ENCODE measurements at regions not wholly inside any gene's neighbourhood (a gene's known extent, or its start where the extent isn't known, plus 50 kb on each side); places are given as distances from the start of the nearest gene placed in this dataset.

GRCh38 chrX:22686138-22686541 is 313.6 kb upstream of the DDX53 start:
- no peaks in the 10 kb centered on the region for H4K20me1 ChIP-seq (ENCODE audit: insufficient read depth)
- no peak overlapping the region for H3K27ac ChIP-seq (ENCODE audit: low read length)
- TF ChIP-seq CTCF (IDR thresholded peaks at IDR 0.05; ENCODE audit: poor library complexity, severe bottlenecking) (no peak), POLR2AphosphoS5 (IDR thresholded peaks at IDR 0.05) (no peak), EZH2 (IDR thresholded peaks at IDR 0.05; ENCODE audit: borderline replicate concordance, insufficient read depth, low read length, poor library complexity, severe bottlenecking) (no peak), EP300 (conservative IDR thresholded peaks at IDR 0.05; ENCODE audit: poor library complexity, severe bottlenecking) (no peak)
- H3K9ac ChIP-seq (ENCODE audit: low read length): no peak overlapping the region
- H3K36me3 ChIP-seq (ENCODE audit: insufficient read depth, low read length): no peaks in the 10 kb centered on the region
- no peaks in the 10 kb centered on the region for H3K27me3 ChIP-seq (ENCODE audit: insufficient read depth, low read depth, low read length)
- no peaks in the 10 kb centered on the region for H3K9me3 ChIP-seq (ENCODE audit: low read length)
- no peak overlapping the region for H3K4me3 ChIP-seq (ENCODE audit: low read length)
- H2AFZ ChIP-seq (ENCODE audit: low read depth, low read length): no peak overlapping the region
- no peak overlapping the region for H3K4me2 ChIP-seq (ENCODE audit: low read length)
- no peaks in the 10 kb centered on the region for H3K79me2 ChIP-seq (replicated peaks; ENCODE audit: insufficient read depth, low read length)
- no peaks in the 10 kb centered on the region for H3F3A ChIP-seq (ENCODE audit: insufficient read depth, low read length, poor library complexity, severe bottlenecking)
- no peaks in the 10 kb centered on the region for H3K9me2 ChIP-seq (ENCODE audit: insufficient read depth, low read length)

DNA sequence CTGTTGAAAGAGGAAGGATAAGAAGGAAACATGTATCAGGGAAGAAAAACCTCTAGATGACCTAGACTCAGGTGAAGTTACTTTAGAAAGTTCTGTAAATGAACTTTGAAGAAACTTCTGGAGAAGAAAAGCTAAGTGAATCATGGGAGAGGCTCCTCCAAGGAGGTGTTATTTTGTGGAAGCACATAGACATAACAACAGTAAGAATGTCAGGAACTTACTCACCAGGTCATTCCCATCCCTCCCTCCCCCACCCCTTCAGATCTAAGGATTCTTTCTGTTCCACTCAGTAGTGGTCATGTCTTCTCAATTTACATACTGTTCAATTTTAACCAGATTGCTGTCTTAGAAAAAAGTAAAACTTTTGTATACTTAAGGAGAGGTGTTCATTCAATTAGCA is 310.5 kb upstream of the DDX53 start:
- Histone ChIP-seq H3K79me2 (replicated peaks; ENCODE audit: insufficient read depth, low read length) (no peaks in the 10 kb centered on the region), H3K9ac (ENCODE audit: low read length) (no peak overlapping the region), H3F3A (ENCODE audit: insufficient read depth, low read length, poor library complexity, severe bottlenecking) (no peaks in the 10 kb centered on the region), H2AFZ (ENCODE audit: low read depth, low read length) (no peak overlapping the region), H3K9me3 (ENCODE audit: low read length) (no peaks in the 10 kb centered on the region), H3K36me3 (ENCODE audit: insufficient read depth, low read length) (no peaks in the 10 kb centered on the region), H3K9me2 (ENCODE audit: insufficient read depth, low read length) (no peaks in the 10 kb centered on the region), H3K27me3 (ENCODE audit: insufficient read depth, low read depth, low read length) (no peaks in the 10 kb centered on the region), H3K4me3 (ENCODE audit: low read length) (no peak overlapping the region), H3K4me2 (ENCODE audit: low read length) (no peak overlapping the region), H4K20me1 (ENCODE audit: insufficient read depth) (no peaks in the 10 kb centered on the region), H3K27ac (ENCODE audit: low read length) (no peak overlapping the region)
- TF ChIP-seq REST (IDR thresholded peaks at IDR 0.05; ENCODE audit: borderline replicate concordance): no peak
- TF ChIP-seq POLR2AphosphoS5 (IDR thresholded peaks at IDR 0.05): no peak
- TF ChIP-seq EZH2 (IDR thresholded peaks at IDR 0.05; ENCODE audit: borderline replicate concordance, insufficient read depth, low read length, poor library complexity, severe bottlenecking): no peak
- TF ChIP-seq MXI1 (conservative IDR thresholded peaks at IDR 0.05; ENCODE audit: poor library complexity, severe bottlenecking): no peak
- TF ChIP-seq RAD21 (conservative IDR thresholded peaks at IDR 0.05): no peak
- TF ChIP-seq EP300 (conservative IDR thresholded peaks at IDR 0.05; ENCODE audit: poor library complexity, severe bottlenecking): no peak
- TF ChIP-seq TAF1 (IDR thresholded peaks at IDR 0.05; ENCODE audit: low read depth): no peak
- TF ChIP-seq SMC3 (conservative IDR thresholded peaks at IDR 0.05; ENCODE audit: poor library complexity): no peak

DNA sequence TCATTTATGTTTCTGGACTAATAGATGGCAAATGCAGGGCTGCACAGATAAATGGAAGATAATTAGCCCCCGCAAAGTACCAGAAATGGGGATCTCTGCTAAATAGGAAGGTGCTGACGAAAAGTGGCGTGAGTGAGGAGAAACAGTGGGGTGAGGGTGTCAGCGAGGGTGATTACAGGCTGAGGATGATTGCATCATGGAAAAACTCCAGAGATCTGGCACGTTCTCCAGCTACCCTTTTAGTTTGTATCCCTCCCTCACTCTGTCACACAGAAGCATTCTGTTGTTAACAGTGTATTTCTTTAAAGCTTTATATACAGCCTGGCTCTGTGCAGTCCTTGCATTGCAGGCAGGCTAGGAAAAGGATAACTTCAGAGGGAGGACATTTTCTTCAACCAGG is 309.6 kb upstream of the DDX53 start:
- Histone ChIP-seq H3K9me2 (ENCODE audit: insufficient read depth, low read length) (no peaks in the 10 kb centered on the region), H2AFZ (ENCODE audit: low read depth, low read length) (no peak overlapping the region), H3K27ac (ENCODE audit: low read length) (no peak overlapping the region), H3K9ac (ENCODE audit: low read length) (no peak overlapping the region), H3K79me2 (replicated peaks; ENCODE audit: insufficient read depth, low read length) (no peaks in the 10 kb centered on the region), H3F3A (ENCODE audit: insufficient read depth, low read length, poor library complexity, severe bottlenecking) (no peaks in the 10 kb centered on the region), H4K20me1 (ENCODE audit: insufficient read depth) (no peaks in the 10 kb centered on the region), H3K9me3 (ENCODE audit: low read length) (no peaks in the 10 kb centered on the region), H3K4me3 (ENCODE audit: low read length) (no peak overlapping the region), H3K27me3 (ENCODE audit: insufficient read depth, low read depth, low read length) (no peaks in the 10 kb centered on the region), H3K4me2 (ENCODE audit: low read length) (no peak overlapping the region), H3K36me3 (ENCODE audit: insufficient read depth, low read length) (no peaks in the 10 kb centered on the region)
- TF ChIP-seq SMC3 (conservative IDR thresholded peaks at IDR 0.05; ENCODE audit: poor library complexity) (no peak), TAF1 (IDR thresholded peaks at IDR 0.05; ENCODE audit: low read depth) (no peak), MXI1 (conservative IDR thresholded peaks at IDR 0.05; ENCODE audit: poor library complexity, severe bottlenecking) (no peak), POLR2AphosphoS5 (IDR thresholded peaks at IDR 0.05) (no peak), CTCF (IDR thresholded peaks at IDR 0.05; ENCODE audit: poor library complexity, severe bottlenecking) (no peak), EP300 (conservative IDR thresholded peaks at IDR 0.05; ENCODE audit: poor library complexity, severe bottlenecking) (no peak), EZH2 (IDR thresholded peaks at IDR 0.05; ENCODE audit: borderline replicate concordance, insufficient read depth, low read length, poor library complexity, severe bottlenecking) (no peak), RAD21 (conservative IDR thresholded peaks at IDR 0.05) (no peak), REST (IDR thresholded peaks at IDR 0.05; ENCODE audit: borderline replicate concordance) (no peak)

All from neural cell (in vitro differentiated cells).